BLaER1 treated with 17β-estradiol and CSF1 and Interleukin-3, amounts not matched to agents 10 nM and 100 nM (cell line): ENCODE measurements at regions not wholly inside any gene's neighbourhood (a gene's known extent, or its start where the extent isn't known, plus 50 kb on each side); places are given as distances from the start of the nearest gene placed in this dataset.

ENCODE experiments used
- H3K27ac ChIP-seq, 11 experiments: shearing (Covaris generic); formaldehyde crosslinking; 2 replicates each; pipeline ENCODE4 v1.8.1; 2022
- H3K27me3 ChIP-seq, 11 experiments: shearing (Covaris generic); formaldehyde crosslinking; 2 replicates each; pipeline ENCODE4 v1.8.1; 2022
- H3K36me3 ChIP-seq, 11 experiments: shearing (Covaris generic); formaldehyde crosslinking; 2 replicates each; pipeline ENCODE4 v1.8.1; 2022
- H3K4me1 ChIP-seq, 10 experiments: shearing (Covaris generic); formaldehyde crosslinking; 2 replicates each; pipeline ENCODE4 v1.8.1; 2022
- H3K4me2 ChIP-seq, 11 experiments: shearing (Covaris generic); formaldehyde crosslinking; 2 replicates each; pipeline ENCODE4 v1.8.1; 2022
- H3K4me3 ChIP-seq, 10 experiments: shearing (Covaris generic); formaldehyde crosslinking; 2 replicates each; pipeline ENCODE4 v1.8.1; 2022
- H3K9ac ChIP-seq, 11 experiments: shearing (Covaris generic); formaldehyde crosslinking; 2 replicates each; pipeline ENCODE4 v1.8.1; 2022
- H3K9me3 ChIP-seq, 11 experiments: shearing (Covaris generic); formaldehyde crosslinking; replicated peaks in 1 of 11; 2 replicates each; pipeline ENCODE4 v1.8.1; 2022
- H4K20me1 ChIP-seq, 11 experiments: shearing (Covaris generic); formaldehyde crosslinking; 2 replicates each; pipeline ENCODE4 v1.8.1; 2022
- Cebpa-rat ChIP-seq, 11 experiments: shearing (Covaris generic); IDR thresholded peaks; 2 replicates each; pipeline ENCODE4 v1.8.1; 2022

DNA sequence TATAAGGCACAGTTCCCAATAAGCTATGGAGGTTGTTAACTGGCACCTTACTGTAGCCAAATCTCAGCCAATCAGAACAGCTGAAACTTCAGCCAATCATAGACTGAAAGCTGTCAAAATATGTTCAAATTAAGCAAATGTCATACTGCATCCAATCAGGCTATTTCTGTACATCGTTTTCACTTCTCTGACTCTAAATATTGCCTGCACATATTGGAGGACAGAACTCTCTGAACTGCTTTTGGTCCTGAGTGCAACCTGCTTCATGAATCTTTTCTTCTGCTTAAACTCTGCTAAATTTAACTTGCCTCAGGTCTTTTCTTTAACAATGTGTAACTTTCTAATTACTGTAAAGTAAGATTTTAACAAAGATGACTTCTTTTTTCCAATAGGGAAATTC lies 1198.9 kb upstream of the PCDH7 start:
- peaks cover 0 to 5% (median 0%) of the 10 kb centered on the region in 11 experiments; a peak in 2 of 22 replicates for H3K9me3 ChIP-seq
- no peaks in the 10 kb centered on the region for H3K4me1 ChIP-seq

DNA sequence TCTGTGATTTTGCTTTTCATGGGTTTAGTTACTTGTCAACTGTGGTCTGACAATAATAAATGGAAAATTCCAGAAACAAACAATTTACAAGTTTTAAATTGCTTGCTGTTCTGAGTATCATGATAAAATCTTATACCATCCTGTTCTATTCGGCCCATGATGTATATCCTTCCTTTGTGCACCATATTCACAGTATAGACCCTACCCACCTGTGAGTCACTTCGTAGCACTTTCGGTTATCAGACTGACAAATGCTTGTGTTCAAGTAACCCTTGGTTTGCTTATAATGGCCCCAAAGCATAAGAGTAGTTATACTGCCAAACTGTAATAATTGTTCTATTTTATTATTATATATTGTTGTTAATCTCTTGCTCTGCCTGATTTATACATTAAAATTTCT lies 1183.4 kb upstream of the PCDH7 start:
- Histone ChIP-seq H3K4me1 (no peaks in the 10 kb centered on the region; a peak in 1 of 20 replicates), H3K36me3 (no peaks in the 10 kb centered on the region), H4K20me1 (no peaks in the 10 kb centered on the region), H3K27ac (no peak overlapping the region), H3K9me3 (peaks cover under 1 to 2% (median 2%) of the 10 kb centered on the region in 11 experiments; a peak in 21 of 22 replicates), H3K27me3 (no peaks in the 10 kb centered on the region), H3K9ac (no peak overlapping the region), H3K4me2 (no peak overlapping the region), H3K4me3 (no peak overlapping the region)
- no peak for TF ChIP-seq Cebpa-rat (IDR thresholded peaks at IDR 0.05)

More for the DNA sequence above, 1198.9 kb upstream of the PCDH7 start:
- Histone ChIP-seq H3K27ac (no peak overlapping the region), H3K4me3 (no peak overlapping the region), H4K20me1 (no peaks in the 10 kb centered on the region), H3K4me2 (no peak overlapping the region), H3K9ac (no peak overlapping the region), H3K27me3 (no peaks in the 10 kb centered on the region), H3K36me3 (no peaks in the 10 kb centered on the region)
- no peak for TF ChIP-seq Cebpa-rat (IDR thresholded peaks at IDR 0.05)

DNA sequence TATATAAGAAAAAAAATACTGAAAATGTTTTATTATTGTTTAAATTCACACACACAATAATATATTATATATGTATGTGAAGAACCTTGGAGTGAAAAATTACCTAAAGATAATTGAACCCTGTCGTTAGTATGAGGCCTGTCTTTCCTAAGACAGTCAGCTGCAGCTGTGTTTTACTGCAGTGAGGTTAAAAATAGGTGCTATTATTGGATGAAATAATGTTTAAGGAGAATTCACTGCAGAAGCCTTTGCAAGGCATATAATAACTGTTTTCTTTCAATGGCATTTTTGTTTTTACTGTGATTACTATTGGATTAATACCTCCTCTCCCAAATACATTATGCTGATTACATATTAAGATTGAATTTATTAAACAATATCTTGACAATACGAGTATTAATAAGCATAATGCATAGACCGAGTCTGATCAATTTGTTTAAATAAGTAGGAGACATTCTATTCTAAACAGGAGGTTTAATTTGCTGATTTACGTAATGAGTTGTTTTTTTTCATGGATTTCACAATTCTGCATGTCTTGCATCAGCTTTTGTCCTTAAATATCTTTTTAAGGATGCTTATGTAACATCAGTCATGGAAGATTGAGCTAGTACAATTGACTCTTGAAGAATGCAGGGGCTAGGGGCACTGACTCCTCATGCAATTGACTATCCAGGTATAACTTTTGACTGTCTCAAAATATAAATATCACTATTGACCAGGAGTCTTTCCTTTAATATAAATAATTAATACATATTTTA lies 1181.1 kb upstream of the PCDH7 start:
- Histone ChIP-seq H3K4me1 (no peaks in the 10 kb centered on the region; a peak in 1 of 20 replicates), H3K27ac (no peak overlapping the region), H3K9ac (no peak overlapping the region), H3K4me3 (no peak overlapping the region), H3K4me2 (no peak overlapping the region), H4K20me1 (no peaks in the 10 kb centered on the region), H3K27me3 (no peaks in the 10 kb centered on the region), H3K36me3 (no peaks in the 10 kb centered on the region), H3K9me3 (peaks cover 13 to 15% (median 14%) of the 10 kb centered on the region in 11 experiments)
- no peak for TF ChIP-seq Cebpa-rat (IDR thresholded peaks at IDR 0.05)

GRCh38 chr4:29540439-29541102 lies 1179.6 kb upstream of the PCDH7 start:
- Histone ChIP-seq H4K20me1 (no peaks in the 10 kb centered on the region), H3K4me3 (no peak overlapping the region), H3K9me3 (peaks cover 13 to 15% (median 14%) of the 10 kb centered on the region in 11 experiments), H3K4me2 (no peak overlapping the region), H3K27ac (no peak overlapping the region), H3K9ac (no peak overlapping the region), H3K27me3 (no peaks in the 10 kb centered on the region), H3K4me1 (no peaks in the 10 kb centered on the region; a peak in 1 of 20 replicates), H3K36me3 (no peaks in the 10 kb centered on the region)
- TF ChIP-seq Cebpa-rat (IDR thresholded peaks at IDR 0.05), result no peak

GRCh38 chr4:29541757-29542156 lies 1178.4 kb upstream of the PCDH7 start:
- Histone ChIP-seq H3K36me3 (no peaks in the 10 kb centered on the region), H3K9ac (no peak overlapping the region), H3K27ac (no peak overlapping the region), H3K4me2 (no peak overlapping the region), H3K27me3 (no peaks in the 10 kb centered on the region), H3K4me3 (no peak overlapping the region), H3K9me3 (peaks cover 13 to 15% (median 14%) of the 10 kb centered on the region in 11 experiments), H3K4me1 (no peaks in the 10 kb centered on the region; a peak in 1 of 20 replicates), H4K20me1 (no peaks in the 10 kb centered on the region)
- no peak for TF ChIP-seq Cebpa-rat (IDR thresholded peaks at IDR 0.05)

- H3K9ac ChIP-seq, result no peak overlapping the region
- no peak overlapping the region for H3K27ac ChIP-seq
- no peak overlapping the region for H3K4me2 ChIP-seq
- H3K4me3 ChIP-seq, result no peak overlapping the region
- no peaks in the 10 kb centered on the region for H3K9me3 ChIP-seq
- no peaks in the 10 kb centered on the region for H3K4me1 ChIP-seq
- H4K20me1 ChIP-seq, result no peaks in the 10 kb centered on the region
- no peaks in the 10 kb centered on the region for H3K27me3 ChIP-seq
- no peak for TF ChIP-seq Cebpa-rat (IDR thresholded peaks at IDR 0.05)
- no peaks in the 10 kb centered on the region for H3K36me3 ChIP-seq
These were observed 1170.8 kb upstream of the PCDH7 start for GRCh38 chr4:29549342-29549741.

DNA sequence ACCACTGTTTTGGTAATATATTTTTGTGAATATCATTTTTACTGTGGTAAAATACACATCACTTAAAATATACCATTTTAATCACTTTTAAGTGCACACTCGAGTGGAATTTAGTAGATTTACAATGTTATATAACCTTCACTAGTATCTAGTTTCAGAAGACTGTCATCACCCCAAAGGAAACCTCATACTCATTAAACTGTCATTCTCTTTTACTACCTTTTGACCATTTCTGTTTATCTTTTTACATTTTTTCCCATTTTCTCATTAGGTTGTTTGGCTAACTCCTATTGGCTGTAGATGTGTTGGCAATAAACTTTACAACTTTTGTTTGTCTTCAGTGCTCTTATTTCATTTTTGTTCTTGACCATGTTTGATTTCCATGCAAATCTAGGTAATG lies 1168.3 kb upstream of the PCDH7 start:
- Histone ChIP-seq H4K20me1 (no peaks in the 10 kb centered on the region), H3K9me3 (no peaks in the 10 kb centered on the region), H3K9ac (no peak overlapping the region), H3K36me3 (no peaks in the 10 kb centered on the region), H3K4me3 (no peak overlapping the region), H3K4me2 (no peak overlapping the region), H3K4me1 (no peaks in the 10 kb centered on the region), H3K27ac (no peak overlapping the region), H3K27me3 (no peaks in the 10 kb centered on the region)
- no peak for TF ChIP-seq Cebpa-rat (IDR thresholded peaks at IDR 0.05)

GRCh38 chr4:29553846-29554245 lies 1166.3 kb upstream of the PCDH7 start:
- no peak overlapping the region for H3K4me3 ChIP-seq
- no peaks in the 10 kb centered on the region for H4K20me1 ChIP-seq
- H3K27me3 ChIP-seq, result no peaks in the 10 kb centered on the region
- no peak overlapping the region for H3K9ac ChIP-seq
- no peak for TF ChIP-seq Cebpa-rat (IDR thresholded peaks at IDR 0.05)
- no peak overlapping the region for H3K4me2 ChIP-seq
- no peaks in the 10 kb centered on the region for H3K4me1 ChIP-seq
- no peaks in the 10 kb centered on the region for H3K9me3 ChIP-seq
- H3K36me3 ChIP-seq, result no peaks in the 10 kb centered on the region
- no peak overlapping the region for H3K27ac ChIP-seq

DNA sequence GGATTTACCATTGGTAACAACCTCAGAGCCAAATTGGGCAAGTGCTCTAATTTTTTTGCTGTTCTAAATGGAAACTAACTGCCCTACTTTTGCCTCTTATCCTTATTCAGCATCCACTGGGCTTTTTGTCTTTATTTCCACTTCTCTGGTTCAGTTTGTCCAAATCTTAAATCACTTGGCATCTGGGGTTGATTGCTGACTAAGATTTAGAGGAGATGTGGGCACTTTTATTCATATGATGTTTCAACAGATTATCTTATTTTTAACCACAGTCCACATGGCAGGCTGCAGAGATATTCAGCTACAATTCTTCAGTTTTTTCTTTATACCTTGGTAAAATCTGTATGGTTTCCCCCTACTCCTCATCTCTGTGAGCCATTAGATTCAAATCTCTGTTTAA lies 1161.4 kb upstream of the PCDH7 start:
- Histone ChIP-seq H3K36me3 (no peaks in the 10 kb centered on the region), H3K9ac (no peak overlapping the region), H3K4me1 (peaks cover 0 to 7% (median 1%) of the 10 kb centered on the region in 10 experiments; a peak in 3 of 20 replicates), H3K27ac (no peak overlapping the region), H3K27me3 (no peaks in the 10 kb centered on the region), H3K9me3 (no peaks in the 10 kb centered on the region), H3K4me2 (no peak overlapping the region), H4K20me1 (no peaks in the 10 kb centered on the region), H3K4me3 (no peak overlapping the region)
- TF ChIP-seq Cebpa-rat (IDR thresholded peaks at IDR 0.05), result no peak

- Histone ChIP-seq H3K4me3 (no peak overlapping the region), H3K4me1 (peaks cover 0 to 7% (median 1%) of the 10 kb centered on the region in 10 experiments; a peak in 3 of 20 replicates), H3K9me3 (no peaks in the 10 kb centered on the region), H3K27ac (no peak overlapping the region), H3K4me2 (no peak overlapping the region), H3K9ac (no peak overlapping the region), H3K36me3 (no peaks in the 10 kb centered on the region), H3K27me3 (no peaks in the 10 kb centered on the region), H4K20me1 (no peaks in the 10 kb centered on the region)
- TF ChIP-seq Cebpa-rat (IDR thresholded peaks at IDR 0.05), result no peak
These were observed 1160.9 kb upstream of the PCDH7 start for GRCh38 chr4:29559286-29559685.
